ENCODE measurements at regions not wholly inside any gene's neighbourhood (a gene's known extent, or its start where the extent isn't known, plus 50 kb on each side); places are given as distances from the start of the nearest gene placed in this dataset.

- TF ChIP-seq, protein P1, sequence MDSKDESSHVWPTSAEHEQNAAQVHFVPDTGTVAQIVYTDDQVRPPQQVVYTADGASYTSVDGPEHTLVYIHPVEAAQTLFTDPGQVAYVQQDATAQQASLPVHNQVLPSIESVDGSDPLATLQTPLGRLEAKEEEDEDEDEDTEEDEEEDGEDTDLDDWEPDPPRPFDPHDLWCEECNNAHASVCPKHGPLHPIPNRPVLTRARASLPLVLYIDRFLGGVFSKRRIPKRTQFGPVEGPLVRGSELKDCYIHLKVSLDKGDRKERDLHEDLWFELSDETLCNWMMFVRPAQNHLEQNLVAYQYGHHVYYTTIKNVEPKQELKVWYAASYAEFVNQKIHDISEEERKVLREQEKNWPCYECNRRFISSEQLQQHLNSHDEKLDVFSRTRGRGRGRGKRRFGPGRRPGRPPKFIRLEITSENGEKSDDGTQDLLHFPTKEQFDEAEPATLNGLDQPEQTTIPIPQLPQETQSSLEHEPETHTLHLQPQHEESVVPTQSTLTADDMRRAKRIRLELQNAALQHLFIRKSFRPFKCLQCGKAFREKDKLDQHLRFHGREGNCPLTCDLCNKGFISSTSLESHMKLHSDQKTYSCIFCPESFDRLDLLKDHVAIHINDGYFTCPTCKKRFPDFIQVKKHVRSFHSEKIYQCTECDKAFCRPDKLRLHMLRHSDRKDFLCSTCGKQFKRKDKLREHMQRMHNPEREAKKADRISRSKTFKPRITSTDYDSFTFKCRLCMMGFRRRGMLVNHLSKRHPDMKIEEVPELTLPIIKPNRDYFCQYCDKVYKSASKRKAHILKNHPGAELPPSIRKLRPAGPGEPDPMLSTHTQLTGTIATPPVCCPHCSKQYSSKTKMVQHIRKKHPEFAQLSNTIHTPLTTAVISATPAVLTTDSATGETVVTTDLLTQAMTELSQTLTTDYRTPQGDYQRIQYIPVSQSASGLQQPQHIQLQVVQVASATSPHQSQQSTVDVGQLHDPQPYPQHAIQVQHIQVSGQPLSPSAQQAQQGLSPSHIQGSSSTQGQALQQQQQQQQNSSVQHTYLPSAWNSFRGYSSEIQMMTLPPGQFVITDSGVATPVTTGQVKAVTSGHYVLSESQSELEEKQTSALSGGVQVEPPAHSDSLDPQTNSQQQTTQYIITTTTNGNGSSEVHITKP (IDR thresholded peaks at IDR 0.05; ENCODE audit: partially characterized antibody), result no peak
- TF ChIP-seq, protein P2, sequence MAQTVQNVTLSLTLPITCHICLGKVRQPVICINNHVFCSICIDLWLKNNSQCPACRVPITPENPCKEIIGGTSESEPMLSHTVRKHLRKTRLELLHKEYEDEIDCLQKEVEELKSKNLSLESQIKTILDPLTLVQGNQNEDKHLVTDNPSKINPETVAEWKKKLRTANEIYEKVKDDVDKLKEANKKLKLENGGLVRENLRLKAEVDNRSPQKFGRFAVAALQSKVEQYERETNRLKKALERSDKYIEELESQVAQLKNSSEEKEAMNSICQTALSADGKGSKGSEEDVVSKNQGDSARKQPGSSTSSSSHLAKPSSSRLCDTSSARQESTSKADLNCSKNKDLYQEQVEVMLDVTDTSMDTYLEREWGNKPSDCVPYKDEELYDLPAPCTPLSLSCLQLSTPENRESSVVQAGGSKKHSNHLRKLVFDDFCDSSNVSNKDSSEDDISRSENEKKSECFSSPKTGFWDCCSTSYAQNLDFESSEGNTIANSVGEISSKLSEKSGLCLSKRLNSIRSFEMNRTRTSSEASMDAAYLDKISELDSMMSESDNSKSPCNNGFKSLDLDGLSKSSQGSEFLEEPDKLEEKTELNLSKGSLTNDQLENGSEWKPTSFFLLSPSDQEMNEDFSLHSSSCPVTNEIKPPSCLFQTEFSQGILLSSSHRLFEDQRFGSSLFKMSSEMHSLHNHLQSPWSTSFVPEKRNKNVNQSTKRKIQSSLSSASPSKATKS (CRISPR knock-in tag; IDR thresholded peaks at IDR 0.05), result no peak
- TF ChIP-seq FOXK1 (CRISPR knock-in tag; IDR thresholded peaks at IDR 0.05; ENCODE audit: borderline replicate concordance) (no peak), ZNF253 (CRISPR knock-in tag; conservative IDR thresholded peaks at IDR 0.05) (no peak), RCOR1 (IDR thresholded peaks at IDR 0.05; ENCODE audit: borderline replicate concordance in 1 of 2, low read depth in 2 of 2, low read length in 2 of 2) (no peak)
Measured at GRCh38 chr12:77600468-77600843, 230.2 kb upstream of the NAV3 start (continued).
